ENCODE measurements at regions not wholly inside any gene's neighbourhood (a gene's known extent, or its start where the extent isn't known, plus 50 kb on each side); places are given as distances from the start of the nearest gene placed in this dataset.

- no peak overlapping the region for H3K9ac ChIP-seq (ENCODE audit: insufficient read depth, low read depth, low read length)
- no TSS peak for BruUV-seq (replicated peaks)
- TF ChIP-seq CEBPB (IDR thresholded peaks at IDR 0.05; ENCODE audit: borderline replicate concordance, low read depth, low read length) (peak; percentile 44), CREB1 (IDR thresholded peaks at IDR 0.05) (peak; percentile 25; the same call in 1 of the 2 replicates), CREB1 (CRISPR knock-in tag; IDR thresholded peaks at IDR 0.05) (no peak), PHB2 (IDR thresholded peaks at IDR 0.05; ENCODE audit: partially characterized antibody) (no peak), ATF7 (IDR thresholded peaks at IDR 0.05) (peak; percentile 75), ATF7 (CRISPR knock-in tag; IDR thresholded peaks at IDR 0.05) (no peak)
- no peaks in the 10 kb centered on the region for H3K27me3 ChIP-seq (ENCODE audit: control insufficient read depth in 1 of 2, insufficient read depth in 2 of 2, low read length in 2 of 2)
- no peaks in the 10 kb centered on the region for H4K20me1 ChIP-seq (ENCODE audit: insufficient read depth, low read length)
- 3% methylated on average over 3 of the region's 3 CpGs for WGBS (ENCODE audit: low lambda C conversion rate)
- in situ Hi-C loops (cut with HindIII; ENCODE audit: extremely low pct_ligation_motif_present, low pct_unique_long_range_greater_than_20kb) (no loop called here), intact Hi-C loops (cut with micrococcal nuclease; ENCODE audit: unreplicated experiment) (no loop called here)
- no peak for FAIRE-seq
- POLR2A ChIA-PET = no interaction called here
- no peaks in the 10 kb centered on the region for H3K4me1 ChIP-seq (ENCODE audit: insufficient read depth, low read length)
- H3K4me3 ChIP-seq (replicated peaks in 1 of 3; ENCODE audit: insufficient read depth in 1 of 3, low read depth in 2 of 3, low read length in 3 of 3) = no peak overlapping the region
- CTCF ChIA-PET (ENCODE audit: low intra/inter-chr PET ratio, low total read pairs) = no interaction called here
- H3K27ac ChIP-seq (ENCODE audit: extremely low read length, insufficient read depth, low read length) = no peak overlapping the region
- H3K79me2 ChIP-seq (ENCODE audit: insufficient read depth, low read length) = no peaks in the 10 kb centered on the region
- no peaks in the 10 kb centered on the region for H3K9me3 ChIP-seq (ENCODE audit: low read length)
- H3K4me2 ChIP-seq (ENCODE audit: low read depth, low read length) = no peak overlapping the region
- ATAC-seq = no peak
- no peaks in the 10 kb centered on the region for H3K36me3 ChIP-seq (replicated peaks in 1 of 2; ENCODE audit: control insufficient read depth in 1 of 2, insufficient read depth in 2 of 2, low read length in 2 of 2)
- DNase-seq (ENCODE audit: low spot score) = no peak
- no peak overlapping the region for H2AFZ ChIP-seq (ENCODE audit: low read length)
Observed at GRCh38 chr13:100922599-100922998, 248.0 kb upstream of the TMTC4 start.

GRCh38 chr13:100921139-100921538 is 246.5 kb upstream of the TMTC4 start:
- H3K9ac ChIP-seq (ENCODE audit: insufficient read depth, low read depth, low read length) = no peak overlapping the region
- WGBS (ENCODE audit: low lambda C conversion rate) = 10% methylated on average over 4 of the region's 4 CpGs
- FAIRE-seq (no peak), DNase-seq (ENCODE audit: low spot score) (no peak), ATAC-seq (no peak)
- no peaks in the 10 kb centered on the region for H3K4me1 ChIP-seq (ENCODE audit: insufficient read depth, low read length)
- no peaks in the 10 kb centered on the region for H3K27me3 ChIP-seq (ENCODE audit: control insufficient read depth in 1 of 2, insufficient read depth in 2 of 2, low read length in 2 of 2)
- H3K27ac ChIP-seq (ENCODE audit: extremely low read length, insufficient read depth, low read length) = no peak overlapping the region
- H2AFZ ChIP-seq (ENCODE audit: low read length) = no peak overlapping the region
- H3K4me3 ChIP-seq (replicated peaks in 1 of 3; ENCODE audit: insufficient read depth in 1 of 3, low read depth in 2 of 3, low read length in 3 of 3) = no peak overlapping the region
- TF ChIP-seq REPIN1 (CRISPR knock-in tag; IDR thresholded peaks at IDR 0.05; ENCODE audit: borderline replicate concordance, low read depth) (no peak), MXI1 (IDR thresholded peaks at IDR 0.05; ENCODE audit: borderline replicate concordance, low read depth, low read length) (no peak)
- H3K4me2 ChIP-seq (ENCODE audit: low read depth, low read length) = no peak overlapping the region
- H4K20me1 ChIP-seq (ENCODE audit: insufficient read depth, low read length) = no peaks in the 10 kb centered on the region
- no peaks in the 10 kb centered on the region for H3K9me3 ChIP-seq (ENCODE audit: low read length)
- BruUV-seq (replicated peaks) = no TSS peak
- H3K79me2 ChIP-seq (ENCODE audit: insufficient read depth, low read length) = no peaks in the 10 kb centered on the region
- intact Hi-C loops (cut with micrococcal nuclease; ENCODE audit: unreplicated experiment) (no loop called here), in situ Hi-C loops (cut with HindIII; ENCODE audit: extremely low pct_ligation_motif_present, low pct_unique_long_range_greater_than_20kb) (no loop called here)
- CTCF ChIA-PET (ENCODE audit: low intra/inter-chr PET ratio, low total read pairs) = no interaction called here
- POLR2A ChIA-PET = no interaction called here
- no peaks in the 10 kb centered on the region for H3K36me3 ChIP-seq (replicated peaks in 1 of 2; ENCODE audit: control insufficient read depth in 1 of 2, insufficient read depth in 2 of 2, low read length in 2 of 2)
